ENCODE measurements at regions not wholly inside any gene's neighbourhood (a gene's known extent, or its start where the extent isn't known, plus 50 kb on each side); places are given as distances from the start of the nearest gene placed in this dataset.
A peak's percentile ranks its signal among the peaks of the same experiment; 100 is the strongest.

- TF ChIP-seq YY1 (IDR thresholded peaks at IDR 0.05; ENCODE audit: insufficient read depth, insufficient read length): no peak
- no peak for TF ChIP-seq ZNF274 (IDR thresholded peaks at IDR 0.05; ENCODE audit: low read depth, low read length)
- no peak for TF ChIP-seq SUZ12 (IDR thresholded peaks at IDR 0.05; ENCODE audit: extremely low read depth, insufficient read depth, insufficient read length)
- Histone ChIP-seq H3K9me3 (ENCODE audit: insufficient read depth, low read length) (no peaks in the 10 kb centered on the region), H3K4me3 (ENCODE audit: insufficient read length, low read depth) (no peak overlapping the region), H3K27me3 (ENCODE audit: insufficient read depth, insufficient read length) (no peaks in the 10 kb centered on the region), H3K36me3 (ENCODE audit: insufficient read depth, insufficient read length, low read length) (no peaks in the 10 kb centered on the region), H3K4me1 (ENCODE audit: insufficient read depth, insufficient read length) (no peaks in the 10 kb centered on the region), H3K9ac (ENCODE audit: insufficient read length, low read depth) (no peak overlapping the region)
- DNase-seq (ENCODE audit: low read depth, low spot score): no peak
These were observed 950.2 kb upstream of the TENM3 start for GRCh38 chr4:181293014-181293413.

- Histone ChIP-seq H3K27me3 (ENCODE audit: insufficient read depth, insufficient read length) (no peaks in the 10 kb centered on the region), H3K36me3 (ENCODE audit: insufficient read depth, insufficient read length, low read length) (no peaks in the 10 kb centered on the region)
- no peak for DNase-seq (ENCODE audit: low read depth, low spot score)
These were observed 949.7 kb upstream of the TENM3 start for GRCh38 chr4:181293541-181293940.

GRCh38 chr4:181294421-181294820 lies 948.8 kb upstream of the TENM3 start:
- H3K27me3 ChIP-seq (ENCODE audit: insufficient read depth, insufficient read length): no peaks in the 10 kb centered on the region
- TF ChIP-seq YY1 (IDR thresholded peaks at IDR 0.05; ENCODE audit: insufficient read depth, insufficient read length) (no peak), ZNF274 (IDR thresholded peaks at IDR 0.05; ENCODE audit: low read depth, low read length) (no peak), SUZ12 (IDR thresholded peaks at IDR 0.05; ENCODE audit: extremely low read depth, insufficient read depth, insufficient read length) (no peak)
- H3K9ac ChIP-seq (ENCODE audit: insufficient read length, low read depth): no peak overlapping the region
- H3K4me3 ChIP-seq (ENCODE audit: insufficient read length, low read depth): no peak overlapping the region
- DNase-seq (ENCODE audit: low read depth, low spot score): no peak
- no peaks in the 10 kb centered on the region for H3K4me1 ChIP-seq (ENCODE audit: insufficient read depth, insufficient read length)
- no peaks in the 10 kb centered on the region for H3K9me3 ChIP-seq (ENCODE audit: insufficient read depth, low read length)
- no peaks in the 10 kb centered on the region for H3K36me3 ChIP-seq (ENCODE audit: insufficient read depth, insufficient read length, low read length)

More at GRCh38 chr4:181293541-181293940, 949.7 kb upstream of the TENM3 start:
- no peaks in the 10 kb centered on the region for H3K9me3 ChIP-seq (ENCODE audit: insufficient read depth, low read length)
- no peak overlapping the region for H3K4me3 ChIP-seq (ENCODE audit: insufficient read length, low read depth)
- H3K9ac ChIP-seq (ENCODE audit: insufficient read length, low read depth): no peak overlapping the region
- no peak for TF ChIP-seq YY1 (IDR thresholded peaks at IDR 0.05; ENCODE audit: insufficient read depth, insufficient read length)
- no peak for TF ChIP-seq ZNF274 (IDR thresholded peaks at IDR 0.05; ENCODE audit: low read depth, low read length)
- no peaks in the 10 kb centered on the region for H3K4me1 ChIP-seq (ENCODE audit: insufficient read depth, insufficient read length)

GRCh38 chr4:181301735-181302710 lies 941.2 kb upstream of the TENM3 start:
- DNase-seq (ENCODE audit: low read depth, low spot score): no peak
- no peak overlapping the region for H3K4me3 ChIP-seq (ENCODE audit: insufficient read length, low read depth)
- TF ChIP-seq SUZ12 (IDR thresholded peaks at IDR 0.05; ENCODE audit: extremely low read depth, insufficient read depth, insufficient read length): no peak
- TF ChIP-seq ZNF274 (IDR thresholded peaks at IDR 0.05; ENCODE audit: low read depth, low read length): no peak
- no peak for TF ChIP-seq YY1 (IDR thresholded peaks at IDR 0.05; ENCODE audit: insufficient read depth, insufficient read length)
- no peaks in the 10 kb centered on the region for H3K9me3 ChIP-seq (ENCODE audit: insufficient read depth, low read length)
- H3K9ac ChIP-seq (ENCODE audit: insufficient read length, low read depth): no peak overlapping the region
- no peaks in the 10 kb centered on the region for H3K27me3 ChIP-seq (ENCODE audit: insufficient read depth, insufficient read length)
- H3K36me3 ChIP-seq (ENCODE audit: insufficient read depth, insufficient read length, low read length): no peaks in the 10 kb centered on the region
- no peaks in the 10 kb centered on the region for H3K4me1 ChIP-seq (ENCODE audit: insufficient read depth, insufficient read length)

- no peaks in the 10 kb centered on the region for H3K36me3 ChIP-seq (ENCODE audit: insufficient read depth, insufficient read length, low read length)
These were observed 935.4 kb upstream of the TENM3 start for GRCh38 chr4:181307824-181308223.

GRCh38 chr4:181308476-181309312 lies 934.5 kb upstream of the TENM3 start:
- no peak overlapping the region for H3K4me3 ChIP-seq (ENCODE audit: insufficient read length, low read depth)

More at GRCh38 chr4:181307824-181308223, 935.4 kb upstream of the TENM3 start:
- TF ChIP-seq SUZ12 (IDR thresholded peaks at IDR 0.05; ENCODE audit: extremely low read depth, insufficient read depth, insufficient read length) (no peak), ZNF274 (IDR thresholded peaks at IDR 0.05; ENCODE audit: low read depth, low read length) (no peak), YY1 (IDR thresholded peaks at IDR 0.05; ENCODE audit: insufficient read depth, insufficient read length) (no peak)
- Histone ChIP-seq H3K9me3 (ENCODE audit: insufficient read depth, low read length) (no peaks in the 10 kb centered on the region), H3K27me3 (ENCODE audit: insufficient read depth, insufficient read length) (no peaks in the 10 kb centered on the region), H3K4me3 (ENCODE audit: insufficient read length, low read depth) (no peak overlapping the region), H3K4me1 (ENCODE audit: insufficient read depth, insufficient read length) (no peaks in the 10 kb centered on the region), H3K9ac (ENCODE audit: insufficient read length, low read depth) (no peak overlapping the region)
- DNase-seq (ENCODE audit: low read depth, low spot score): no peak

More at GRCh38 chr4:181308476-181309312, 934.5 kb upstream of the TENM3 start:
- no peaks in the 10 kb centered on the region for H3K9me3 ChIP-seq (ENCODE audit: insufficient read depth, low read length)
- no peak for TF ChIP-seq ZNF274 (IDR thresholded peaks at IDR 0.05; ENCODE audit: low read depth, low read length)
- no peak for TF ChIP-seq YY1 (IDR thresholded peaks at IDR 0.05; ENCODE audit: insufficient read depth, insufficient read length)
- TF ChIP-seq SUZ12 (IDR thresholded peaks at IDR 0.05; ENCODE audit: extremely low read depth, insufficient read depth, insufficient read length): no peak
- no peaks in the 10 kb centered on the region for H3K27me3 ChIP-seq (ENCODE audit: insufficient read depth, insufficient read length)
- H3K9ac ChIP-seq (ENCODE audit: insufficient read length, low read depth): no peak overlapping the region
- no peaks in the 10 kb centered on the region for H3K4me1 ChIP-seq (ENCODE audit: insufficient read depth, insufficient read length)
- no peaks in the 10 kb centered on the region for H3K36me3 ChIP-seq (ENCODE audit: insufficient read depth, insufficient read length, low read length)
- peak; percentile 27 for DNase-seq (ENCODE audit: low read depth, low spot score)

All from NT2/D1 (cell line).